Muscle of leg (tissue), 3 donors: ENCODE measurements at regions not wholly inside any gene's neighbourhood (a gene's known extent, or its start where the extent isn't known, plus 50 kb on each side); places are given as distances from the start of the nearest gene placed in this dataset.
A peak's percentile ranks its signal among the peaks of the same experiment; 100 is the strongest.
"Not testable (repeated sequence)": the region's sequence is repeated elsewhere in the genome, so short reads cannot be mapped to it uniquely, and the experiment has no call there.

ENCODE experiments used
- DNase-seq: peaks from one replicate; pipeline ENCODE4 v3.0.0; 2013
- H3K27ac ChIP-seq: one replicate; pipeline ENCODE4 v1.5.1; 2013; ENCODE audit warnings: mild to moderate bottlenecking, low read length, control low read depth
- H3K27me3 ChIP-seq: one replicate; pipeline ENCODE4 v1.6.1; 2013; ENCODE audit warnings: low read length; ENCODE audit not compliant: control insufficient read depth, insufficient read depth
- H3K36me3 ChIP-seq: one replicate; pipeline ENCODE4 v1.6.1; 2013; ENCODE audit warnings: low read length; ENCODE audit not compliant: control insufficient read depth, insufficient read depth
- H3K4me1 ChIP-seq: one replicate; pipeline ENCODE4 v1.6.1; 2013; ENCODE audit warnings: low read length; ENCODE audit not compliant: control insufficient read depth, insufficient read depth
- H3K4me3 ChIP-seq: one replicate; pipeline ENCODE4 v1.5.1; 2013; ENCODE audit warnings: low read length, control low read depth
- H3K9me3 ChIP-seq: replicated peaks from 2 replicates; pipeline ENCODE4 v1.6.1; 2013; ENCODE audit warnings: low read depth, low read length; ENCODE audit not compliant: control insufficient read depth
- WGBS: methylation state at CpG from one replicate; pipeline ENCODE4 v1.1.5; 2013; ENCODE audit warnings: missing lambda C conversion rate; ENCODE audit not compliant: insufficient coverage; 5-methylcytosine and 5-hydroxymethylcytosine counted together

- no peaks in the 10 kb centered on the region for H3K9me3 ChIP-seq
- peaks cover 43% of the 10 kb centered on the region for H3K4me1 ChIP-seq
- no peak overlapping the region for H3K4me3 ChIP-seq
- no peak for DNase-seq
- no peak overlapping the region for H3K27ac ChIP-seq
- H3K27me3 ChIP-seq, result peaks cover 4% of the 10 kb centered on the region
- no peaks in the 10 kb centered on the region for H3K36me3 ChIP-seq
Observed at GRCh38 chr16:86952769-86953168, 364.4 kb downstream of the C16orf95 start.

DNA sequence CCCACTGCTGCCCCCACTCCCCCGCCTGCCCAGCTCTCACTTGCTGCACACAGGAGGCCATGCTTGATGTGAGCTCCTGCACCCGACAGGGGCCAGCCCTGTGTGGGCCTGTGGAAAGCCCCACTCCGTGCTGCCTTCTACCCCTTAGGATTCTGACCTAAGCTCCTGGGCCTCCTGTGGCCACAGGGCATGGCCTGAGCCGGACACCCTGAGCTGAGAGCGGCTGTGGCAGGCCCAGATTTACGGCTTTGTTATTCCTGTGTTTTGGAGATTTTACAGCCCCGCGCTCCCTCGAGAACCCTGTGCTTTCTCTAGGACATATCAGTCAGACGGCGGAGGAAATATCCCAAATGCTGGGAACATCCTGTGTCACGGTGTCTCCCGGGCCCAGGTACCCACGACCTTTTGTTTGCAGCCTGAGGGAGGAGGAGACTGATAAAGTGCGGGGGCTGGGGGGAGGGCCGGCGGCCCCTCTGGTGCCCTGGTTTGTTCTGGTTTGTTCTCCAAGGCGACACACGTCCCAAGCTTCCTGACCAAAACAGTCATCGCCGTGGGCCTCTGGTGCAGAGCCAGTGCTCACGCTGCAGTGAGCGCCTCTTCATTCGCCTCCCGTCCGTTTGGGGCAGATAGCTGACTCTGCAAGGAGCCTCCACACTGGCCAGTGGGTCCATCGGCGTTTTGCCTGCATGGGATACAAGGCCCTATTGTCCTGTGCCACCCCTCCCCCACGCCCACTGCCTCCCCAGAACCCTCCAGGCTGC, 363.4 kb downstream of the C16orf95 start:
- H3K9me3 ChIP-seq, result no peaks in the 10 kb centered on the region
- DNase-seq, result no peak
- H3K4me3 ChIP-seq, result no peak overlapping the region
- H3K27ac ChIP-seq, result no peak overlapping the region
- peaks cover 48% of the 10 kb centered on the region for H3K4me1 ChIP-seq
- peaks cover 8% of the 10 kb centered on the region for H3K27me3 ChIP-seq
- H3K36me3 ChIP-seq, result no peaks in the 10 kb centered on the region
- WGBS, result 41% methylated on average over 26 of the region's 29 CpGs

- peak; percentile 78 for DNase-seq
- Histone ChIP-seq H3K27me3 (peaks cover 17% of the 10 kb centered on the region), H3K4me1 (peaks cover 63% of the 10 kb centered on the region), H3K4me3 (no peak overlapping the region), H3K27ac (peak overlapping the region; percentile 74), H3K9me3 (no peaks in the 10 kb centered on the region), H3K36me3 (no peaks in the 10 kb centered on the region)
- WGBS, result 84% methylated on average over 12 of the region's 13 CpGs
Observed at GRCh38 chr16:86955136-86955855, 361.9 kb downstream of the C16orf95 start.

DNA sequence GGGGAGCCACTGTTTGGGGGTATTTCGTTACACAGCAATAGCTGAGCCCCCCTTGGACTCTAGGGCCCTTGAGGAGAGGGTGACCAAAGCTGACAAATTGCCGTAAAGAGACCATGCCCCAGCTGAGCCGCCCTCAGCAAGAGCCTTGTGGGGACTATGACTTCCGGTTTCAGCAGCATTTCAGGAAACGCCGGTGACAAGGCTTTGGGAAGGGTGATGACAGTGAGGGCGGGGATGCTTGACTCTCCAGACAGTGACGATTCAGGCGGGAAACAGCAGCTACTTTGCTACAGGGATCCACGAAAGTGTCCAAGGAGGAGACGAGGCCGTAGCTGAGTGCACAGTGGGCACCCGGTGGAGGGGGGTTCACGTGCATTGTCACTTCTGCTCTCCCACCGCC, 360.8 kb downstream of the C16orf95 start:
- Histone ChIP-seq H3K27ac (peak overlapping the region; percentile 74), H3K27me3 (peaks cover 25% of the 10 kb centered on the region), H3K36me3 (no peaks in the 10 kb centered on the region), H3K4me3 (no peak overlapping the region), H3K4me1 (peaks cover 75% of the 10 kb centered on the region), H3K9me3 (no peaks in the 10 kb centered on the region)
- 66% methylated on average over 15 of the region's 15 CpGs for WGBS
- DNase-seq, result no peak

GRCh38 chr16:86957662-86958198, 359.5 kb downstream of the C16orf95 start:
- not testable (repeated sequence) for DNase-seq, H3K36me3 ChIP-seq, H3K9me3 ChIP-seq, H3K4me3 ChIP-seq, H3K27ac ChIP-seq
- peaks cover 33% of the 10 kb centered on the region for H3K27me3 ChIP-seq
- H3K4me1 ChIP-seq, result peaks cover 77% of the 10 kb centered on the region
- WGBS, result 100% methylated on average over 1 of the region's 12 CpGs

DNA sequence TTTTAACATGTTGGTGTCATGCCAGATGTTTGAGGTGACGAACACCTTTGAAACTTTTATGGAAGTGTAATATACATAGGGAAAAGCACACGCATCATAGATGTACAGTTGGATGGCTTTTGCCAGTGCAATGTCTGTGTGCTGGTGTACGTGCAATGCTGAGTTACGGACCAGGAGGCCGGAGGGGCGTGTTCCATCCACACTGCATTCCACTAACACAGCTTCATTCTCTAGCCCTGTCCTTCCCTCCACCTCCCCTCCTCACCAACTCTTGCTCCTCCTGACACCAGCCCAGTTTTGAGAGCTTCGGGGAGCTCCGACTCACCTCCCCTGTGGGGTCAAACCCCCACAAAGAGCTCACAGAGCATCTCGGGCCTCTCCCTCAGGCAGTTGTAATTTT, 358.8 kb downstream of the C16orf95 start:
- Histone ChIP-seq H3K4me1 (peaks cover 73% of the 10 kb centered on the region), H3K9me3 (no peaks in the 10 kb centered on the region), H3K36me3 (no peaks in the 10 kb centered on the region), H3K27ac (peak overlapping the region; percentile 31), H3K27me3 (peaks cover 38% of the 10 kb centered on the region), H3K4me3 (no peak overlapping the region)
- WGBS, result 52% methylated on average over 4 of the region's 9 CpGs
- DNase-seq, result no peak

DNA sequence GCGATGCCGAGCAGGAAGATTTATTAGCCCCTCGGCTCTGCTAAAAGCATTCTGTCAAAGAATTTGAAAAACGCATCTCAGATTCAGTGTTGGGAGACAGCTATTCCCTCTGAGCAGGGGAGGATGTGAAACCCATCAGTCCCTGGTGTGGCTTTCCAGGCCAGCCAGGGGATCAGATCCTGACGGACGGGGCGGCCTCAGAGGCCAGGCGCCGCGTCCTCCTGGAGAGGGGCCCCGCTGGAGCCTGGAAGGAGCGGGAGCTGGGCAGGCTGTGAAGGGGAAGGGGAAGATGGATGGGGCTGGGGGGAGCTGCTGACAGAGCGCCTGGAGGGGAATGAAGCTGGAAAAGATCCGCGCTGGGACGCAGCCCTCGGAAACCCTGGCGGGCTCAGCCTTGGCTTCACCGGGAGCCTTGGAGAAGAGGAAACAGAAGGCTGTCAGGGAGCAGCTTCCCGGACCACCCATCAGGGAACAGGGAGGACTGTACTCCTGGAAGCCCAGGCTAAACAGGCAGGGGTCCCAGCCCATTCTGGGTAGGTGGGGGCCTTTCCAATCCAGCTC, 358.0 kb downstream of the C16orf95 start:
- peak; percentile 78 for DNase-seq
- Histone ChIP-seq H3K9me3 (no peaks in the 10 kb centered on the region), H3K27ac (peak overlapping the region; percentile 31), H3K4me1 (peaks cover 66% of the 10 kb centered on the region), H3K27me3 (peaks cover 38% of the 10 kb centered on the region), H3K4me3 (no peak overlapping the region), H3K36me3 (no peaks in the 10 kb centered on the region)
- 7% methylated on average over 18 of the region's 20 CpGs for WGBS

- peak overlapping the region; percentile 29 for H3K27ac ChIP-seq
- H3K27me3 ChIP-seq, result peaks cover 38% of the 10 kb centered on the region
- H3K4me1 ChIP-seq, result peaks cover 67% of the 10 kb centered on the region
- DNase-seq, result no peak
- H3K36me3 ChIP-seq, result no peaks in the 10 kb centered on the region
- H3K4me3 ChIP-seq, result no peak overlapping the region
- 54% methylated on average over 3 of the region's 3 CpGs for WGBS
- no peaks in the 10 kb centered on the region for H3K9me3 ChIP-seq
Observed at GRCh38 chr16:86959729-86960128, 357.5 kb downstream of the C16orf95 start.

GRCh38 chr16:86960266-86960665, 356.9 kb downstream of the C16orf95 start:
- Histone ChIP-seq H3K4me1 (peaks cover 68% of the 10 kb centered on the region), H3K36me3 (no peaks in the 10 kb centered on the region), H3K9me3 (no peaks in the 10 kb centered on the region), H3K27me3 (peaks cover 38% of the 10 kb centered on the region), H3K27ac (no peak overlapping the region), H3K4me3 (no peak overlapping the region)
- no peak for DNase-seq
- 66% methylated on average over 2 of the region's 10 CpGs for WGBS

DNA sequence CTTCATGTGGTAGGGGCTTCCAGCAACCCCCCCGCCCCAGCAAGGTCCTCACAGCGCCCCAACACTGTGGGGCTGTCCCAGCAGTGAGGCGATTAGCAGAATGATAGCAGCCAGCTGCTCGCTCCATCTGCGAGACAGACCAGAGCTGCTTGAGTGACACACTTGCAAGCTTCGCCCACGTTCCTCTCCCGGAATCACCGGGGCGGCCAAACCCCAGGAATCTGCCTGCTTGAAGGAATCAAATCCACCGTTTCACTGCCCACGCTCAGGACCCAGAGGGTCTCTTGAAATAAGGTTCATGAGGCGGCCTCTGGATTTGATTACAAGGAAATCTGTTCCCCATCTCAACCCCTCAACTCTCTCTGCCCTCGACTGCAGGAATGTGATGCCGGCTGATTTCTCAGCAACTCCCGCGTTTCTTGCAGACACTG, 356.0 kb downstream of the C16orf95 start:
- no peak overlapping the region for H3K4me3 ChIP-seq
- 8% methylated on average over 15 of the region's 17 CpGs for WGBS

More for the DNA sequence above, 356.0 kb downstream of the C16orf95 start:
- H3K9me3 ChIP-seq, result no peaks in the 10 kb centered on the region
- peak; percentile 54 for DNase-seq
- no peaks in the 10 kb centered on the region for H3K36me3 ChIP-seq
- H3K27me3 ChIP-seq, result peaks cover 38% of the 10 kb centered on the region
- H3K27ac ChIP-seq, result peak overlapping the region; percentile 59
- peaks cover 66% of the 10 kb centered on the region for H3K4me1 ChIP-seq
